ES-I3 (cell line): ENCODE measurements at regions not wholly inside any gene's neighbourhood (a gene's known extent, or its start where the extent isn't known, plus 50 kb on each side); places are given as distances from the start of the nearest gene placed in this dataset.

Experiments
- H3K36me3 ChIP-seq: 2 replicates; pipeline ENCODE4 v1.6.1; 2013; ENCODE audit warnings: mild to moderate bottlenecking, low read length, control low read depth, moderate library complexity; ENCODE audit not compliant: insufficient read depth
- H3K4me1 ChIP-seq: 2 replicates; pipeline ENCODE4 v1.6.1; 2013; ENCODE audit warnings: mild to moderate bottlenecking, control low read depth, low read length; ENCODE audit not compliant: insufficient read depth
- H3K9ac ChIP-seq: 2 replicates; pipeline ENCODE4 v1.6.1; 2013; ENCODE audit warnings: low read depth, mild to moderate bottlenecking, low read length, moderate library complexity
- H3K9me3 ChIP-seq: 2 replicates; pipeline ENCODE4 v1.6.1; 2013; ENCODE audit warnings: mild to moderate bottlenecking, low read length, moderate library complexity; ENCODE audit not compliant: control insufficient read depth, insufficient read depth

DNA sequence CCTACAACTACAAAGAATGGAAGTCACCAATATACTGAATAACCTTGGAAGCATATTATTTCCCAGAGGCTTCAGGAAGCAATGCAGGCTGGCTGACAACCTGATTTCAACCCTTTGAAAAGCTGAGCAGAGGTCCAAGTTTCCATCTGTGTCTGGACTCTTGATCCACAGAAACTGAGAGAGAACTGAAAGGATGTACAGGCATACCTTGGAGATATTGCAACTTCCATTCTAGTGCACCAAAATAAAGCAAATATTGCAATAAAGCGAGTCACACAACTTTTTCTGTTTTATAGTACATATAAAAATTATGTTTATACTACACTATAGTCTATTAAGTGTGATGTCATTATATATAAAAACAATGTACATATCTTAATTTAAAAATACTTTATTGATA is 85.3 kb downstream of the TYW3 start:
- Histone ChIP-seq H3K9ac (no peak overlapping the region), H3K9me3 (no peaks in the 10 kb centered on the region), H3K36me3 (no peaks in the 10 kb centered on the region), H3K4me1 (no peaks in the 10 kb centered on the region)

DNA sequence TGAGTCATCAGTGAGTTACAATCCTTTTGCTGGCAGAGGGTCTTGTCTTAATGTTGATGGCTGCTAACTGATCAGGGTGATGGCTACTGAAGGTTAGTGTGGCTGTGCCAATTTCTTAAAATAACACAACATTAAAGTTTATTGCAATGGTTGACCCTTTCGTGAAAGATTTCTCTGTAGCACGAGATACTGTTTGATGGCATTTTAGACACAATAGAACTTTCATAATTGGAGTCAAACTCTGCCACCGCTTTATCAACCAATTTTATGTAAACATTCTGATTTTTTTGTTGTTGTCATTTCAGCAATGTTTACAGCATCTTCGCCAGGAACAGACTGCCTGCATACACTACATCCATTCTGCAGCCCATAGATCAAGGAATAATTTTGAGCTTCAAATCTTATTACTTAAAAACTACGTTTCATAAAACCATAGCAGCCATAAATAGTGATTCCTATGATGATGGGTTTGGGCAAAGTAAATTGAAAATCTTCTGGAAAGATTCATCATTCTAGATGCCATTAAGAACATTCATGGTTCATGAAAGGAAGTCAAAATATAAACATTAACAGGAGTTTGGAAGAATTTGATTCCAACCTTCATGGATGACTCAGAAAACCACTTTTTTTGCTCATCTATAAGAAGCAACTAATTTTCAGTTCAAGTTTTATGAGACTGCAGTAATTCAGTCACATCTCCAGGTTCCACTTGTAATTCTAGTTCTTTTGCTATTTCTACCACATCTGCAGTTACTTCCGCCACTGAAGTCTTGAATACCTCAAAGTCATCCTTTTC is 85.9 kb downstream of the TYW3 start:
- H3K9me3 ChIP-seq = no peaks in the 10 kb centered on the region
- H3K9ac ChIP-seq = no peak overlapping the region
- no peaks in the 10 kb centered on the region for H3K4me1 ChIP-seq
- H3K36me3 ChIP-seq = no peaks in the 10 kb centered on the region

GRCh38 chr1:74822851-74823401 is 90.0 kb downstream of the TYW3 start:
- no peaks in the 10 kb centered on the region for H3K9me3 ChIP-seq
- no peak overlapping the region for H3K9ac ChIP-seq
- no peaks in the 10 kb centered on the region for H3K4me1 ChIP-seq
- no peaks in the 10 kb centered on the region for H3K36me3 ChIP-seq

DNA sequence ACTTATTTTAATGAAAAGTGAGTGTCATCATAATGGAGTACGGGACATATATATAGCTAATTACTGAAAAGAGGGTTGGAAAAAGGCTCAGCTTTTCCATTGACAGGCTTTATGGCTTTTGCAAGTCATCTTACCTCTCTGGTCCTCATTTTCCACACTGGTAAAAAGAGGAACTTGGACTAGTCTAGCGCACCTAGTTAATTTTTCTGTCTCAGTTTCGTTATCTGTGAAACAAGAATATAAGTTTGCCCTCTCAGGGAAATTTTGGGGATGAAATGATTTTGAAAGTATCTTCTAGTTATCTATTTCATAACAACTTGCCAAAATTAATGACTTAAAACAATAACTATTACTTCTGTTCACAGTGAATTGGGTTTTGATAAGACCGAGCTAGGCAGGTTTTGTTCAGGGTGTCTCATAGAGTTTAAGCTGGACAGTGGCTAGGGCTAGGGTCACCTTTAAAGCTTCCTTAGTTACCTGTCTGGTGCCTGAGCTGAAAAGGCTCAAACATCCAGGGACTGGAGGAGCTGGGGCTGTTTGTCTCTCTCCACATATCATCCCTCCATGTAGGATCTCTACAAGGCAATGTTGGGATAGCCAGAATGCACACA is 91.7 kb downstream of the TYW3 start:
- Histone ChIP-seq H3K9me3 (no peaks in the 10 kb centered on the region), H3K4me1 (no peaks in the 10 kb centered on the region), H3K36me3 (no peaks in the 10 kb centered on the region), H3K9ac (no peak overlapping the region)

GRCh38 chr1:74830766-74831165 is 97.8 kb downstream of the TYW3 start:
- Histone ChIP-seq H3K4me1 (no peaks in the 10 kb centered on the region), H3K9ac (no peak overlapping the region), H3K9me3 (no peaks in the 10 kb centered on the region), H3K36me3 (no peaks in the 10 kb centered on the region)

GRCh38 chr1:74834261-74834660 is 101.3 kb downstream of the TYW3 start:
- Histone ChIP-seq H3K36me3 (no peaks in the 10 kb centered on the region), H3K9me3 (no peaks in the 10 kb centered on the region), H3K4me1 (no peaks in the 10 kb centered on the region), H3K9ac (no peak overlapping the region)

DNA sequence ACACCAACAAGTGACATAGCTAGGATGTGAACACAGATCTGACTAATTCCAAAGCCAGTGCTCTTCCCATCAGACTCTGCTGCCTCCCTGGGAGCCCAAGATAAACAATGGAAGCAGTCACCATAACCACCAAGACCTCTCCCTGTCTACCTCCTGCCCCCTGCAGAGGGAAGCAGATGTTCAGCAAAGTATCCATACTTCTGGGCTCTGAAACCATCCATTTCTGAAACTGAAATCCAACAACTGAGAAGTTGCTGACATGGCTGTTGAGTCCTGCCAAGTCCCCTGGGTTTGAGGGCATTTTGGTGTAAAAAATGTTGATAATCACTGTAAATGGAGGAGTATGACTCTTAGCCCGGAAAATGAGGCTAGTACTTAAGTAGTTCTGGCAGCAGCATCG is 102.1 kb downstream of the TYW3 start:
- no peaks in the 10 kb centered on the region for H3K36me3 ChIP-seq
- H3K4me1 ChIP-seq = no peaks in the 10 kb centered on the region
- no peaks in the 10 kb centered on the region for H3K9me3 ChIP-seq
- H3K9ac ChIP-seq = no peak overlapping the region

DNA sequence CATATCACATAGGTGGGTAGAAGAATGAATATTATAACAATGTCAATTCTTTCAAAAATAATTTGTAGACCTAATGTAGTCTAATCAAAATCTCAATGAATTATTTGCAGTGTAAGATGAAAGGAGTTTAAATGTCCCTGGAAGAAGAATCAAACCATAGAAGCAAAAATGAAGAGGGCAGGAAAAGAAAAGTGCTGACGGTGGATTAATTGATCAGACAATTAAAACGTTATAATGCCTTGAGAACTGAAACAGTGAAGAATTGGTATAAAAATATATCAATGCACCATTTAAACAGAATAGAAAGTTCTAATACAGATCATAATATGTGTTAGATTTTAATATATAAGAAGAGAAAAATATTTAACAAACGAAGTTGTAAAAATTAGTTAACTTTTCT is 109.8 kb downstream of the TYW3 start:
- H3K4me1 ChIP-seq = no peaks in the 10 kb centered on the region
- no peak overlapping the region for H3K9ac ChIP-seq
- no peaks in the 10 kb centered on the region for H3K9me3 ChIP-seq
- H3K36me3 ChIP-seq = no peaks in the 10 kb centered on the region

DNA sequence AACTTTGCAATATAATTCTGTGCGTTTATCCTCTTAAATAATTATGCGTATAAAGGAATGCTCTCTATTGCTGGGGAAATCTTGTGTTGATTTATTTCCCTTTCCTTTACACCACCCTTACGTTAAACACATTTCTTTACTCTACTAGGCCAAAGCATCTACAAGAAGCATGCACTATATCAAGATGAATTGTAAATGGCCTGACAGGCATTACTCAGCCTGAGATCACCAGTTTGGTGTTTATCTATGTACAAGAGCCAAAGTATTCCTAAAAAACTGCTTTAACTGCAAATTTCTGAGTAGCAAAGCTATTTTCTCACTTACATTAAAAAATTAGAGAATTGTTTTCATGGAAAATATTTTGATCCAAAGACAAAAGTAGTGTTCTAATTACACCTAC is 114.8 kb downstream of the TYW3 start:
- Histone ChIP-seq H3K4me1 (no peaks in the 10 kb centered on the region), H3K9me3 (no peaks in the 10 kb centered on the region), H3K36me3 (no peaks in the 10 kb centered on the region), H3K9ac (no peak overlapping the region)

DNA sequence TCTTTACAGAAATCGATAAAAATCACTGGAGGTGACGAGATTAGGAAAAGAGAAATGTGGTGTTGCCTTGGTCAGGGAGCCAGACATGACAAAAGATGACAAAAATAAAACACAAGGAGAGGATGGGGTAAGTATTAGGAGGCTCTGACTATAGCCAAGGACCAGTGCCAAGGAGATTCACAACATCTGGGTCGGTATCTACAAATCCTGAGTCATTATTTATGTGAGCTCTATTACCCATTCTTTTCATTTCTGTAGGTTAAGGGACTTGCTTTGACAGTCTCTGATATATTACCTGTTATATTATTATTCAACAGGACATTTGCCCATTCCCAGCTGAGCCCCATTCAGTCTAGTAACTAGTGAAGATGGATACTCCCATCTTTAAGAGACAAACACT is 120.8 kb downstream of the TYW3 start:
- H3K9ac ChIP-seq = no peak overlapping the region
- no peaks in the 10 kb centered on the region for H3K9me3 ChIP-seq
- H3K36me3 ChIP-seq = no peaks in the 10 kb centered on the region
- H3K4me1 ChIP-seq = peaks cover 16% of the 10 kb centered on the region

GRCh38 chr1:74856174-74856573 is 123.2 kb downstream of the TYW3 start:
- Histone ChIP-seq H3K9ac (no peak overlapping the region), H3K4me1 (peaks cover 16% of the 10 kb centered on the region), H3K9me3 (no peaks in the 10 kb centered on the region), H3K36me3 (no peaks in the 10 kb centered on the region)

DNA sequence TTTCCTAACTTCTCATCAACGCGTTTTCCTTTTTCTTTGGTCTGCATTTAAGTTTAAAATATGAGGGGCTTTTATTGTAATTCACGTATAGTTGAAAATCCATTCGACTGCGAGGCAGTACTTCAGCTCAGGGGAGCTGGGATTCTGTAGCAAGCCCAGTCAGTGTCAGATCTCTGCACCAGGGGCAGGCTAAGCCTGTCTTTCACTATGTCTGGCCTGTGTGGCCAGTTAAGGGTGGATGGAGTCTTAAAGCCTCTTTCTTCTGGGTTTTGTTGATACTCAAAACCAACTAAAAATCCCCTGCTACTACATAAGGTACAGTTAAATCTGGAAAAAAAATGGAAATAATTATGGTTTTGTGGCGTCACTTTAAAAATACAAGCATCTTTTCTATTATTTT is 124.7 kb downstream of the TYW3 start:
- Histone ChIP-seq H3K9ac (no peak overlapping the region), H3K36me3 (no peaks in the 10 kb centered on the region), H3K4me1 (peaks cover 16% of the 10 kb centered on the region), H3K9me3 (no peaks in the 10 kb centered on the region)

GRCh38 chr1:74858136-74858535 is 125.2 kb downstream of the TYW3 start:
- H3K9me3 ChIP-seq = no peaks in the 10 kb centered on the region

GRCh38 chr1:74861867-74862266 is 128.9 kb downstream of the TYW3 start:
- Histone ChIP-seq H3K4me1 (peaks cover 1% of the 10 kb centered on the region), H3K9ac (no peak overlapping the region), H3K36me3 (no peaks in the 10 kb centered on the region), H3K9me3 (0 out of 2 replicates have a peak, but pooled peaks cover 4% of the 10 kb centered on the region)

More at GRCh38 chr1:74858136-74858535, 125.2 kb downstream of the TYW3 start:
- no peak overlapping the region for H3K9ac ChIP-seq
- H3K4me1 ChIP-seq = peaks cover 16% of the 10 kb centered on the region
- no peaks in the 10 kb centered on the region for H3K36me3 ChIP-seq

DNA sequence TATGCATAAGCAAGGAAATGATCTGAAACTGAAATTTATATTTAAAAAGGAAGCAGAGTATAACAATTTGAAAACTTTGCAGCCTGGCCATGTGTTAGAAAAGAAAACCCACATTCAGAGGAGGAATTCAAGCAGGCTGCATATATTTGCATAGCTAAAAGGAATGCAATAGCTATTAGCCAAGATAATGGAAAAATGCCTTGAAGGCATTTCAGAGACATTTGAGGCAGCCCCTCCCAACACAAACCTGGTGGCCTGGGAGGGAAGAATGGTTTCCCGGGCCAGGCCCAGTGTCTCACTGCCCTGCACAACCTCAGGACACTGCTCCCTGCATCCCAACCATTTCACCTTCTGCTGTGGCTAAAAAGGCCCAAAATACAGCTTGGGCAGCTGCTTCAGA is 136.8 kb downstream of the TYW3 start:
- H3K9ac ChIP-seq = no peak overlapping the region
- no peaks in the 10 kb centered on the region for H3K4me1 ChIP-seq
- no peaks in the 10 kb centered on the region for H3K36me3 ChIP-seq
- peaks cover 16% of the 10 kb centered on the region; the same call in 1 of the 2 replicates for H3K9me3 ChIP-seq
